ENCODE measurements at regions not wholly inside any gene's neighbourhood (a gene's known extent, or its start where the extent isn't known, plus 50 kb on each side); places are given as distances from the start of the nearest gene placed in this dataset.

GRCh38 chr21:14869984-14870852, 194.6 kb downstream of the NRIP1 start:
- no peak for DNase-seq

- no peak for DNase-seq
Observed at GRCh38 chr21:14866859-14867765, 197.7 kb downstream of the NRIP1 start.

GRCh38 chr21:14864211-14865021, 200.4 kb downstream of the NRIP1 start:
- DNase-seq: peak; percentile 7 to 31

- no peak for DNase-seq
Observed at GRCh38 chr21:14863745-14864210, 201.0 kb downstream of the NRIP1 start.

- DNase-seq: peak in 1 of 2 experiments; percentile 19
Observed at GRCh38 chr21:14862794-14863720, 201.7 kb downstream of the NRIP1 start.

- DNase-seq: no peak
Observed at GRCh38 chr21:14858311-14858710, 206.5 kb downstream of the NRIP1 start.

GRCh38 chr21:14857529-14857928, 207.3 kb downstream of the NRIP1 start:
- no peak for DNase-seq

- DNase-seq: no peak
Observed at GRCh38 chr21:14850394-14850793, 214.4 kb downstream of the NRIP1 start.

GRCh38 chr21:14846621-14847020, 218.2 kb downstream of the NRIP1 start:
- DNase-seq: no peak

- no peak for DNase-seq
Observed at GRCh38 chr21:14844001-14844400, 220.8 kb downstream of the NRIP1 start.

GRCh38 chr21:14842601-14843000, 222.2 kb downstream of the NRIP1 start:
- DNase-seq: no peak

GRCh38 chr21:14841511-14842472, 223.0 kb downstream of the NRIP1 start:
- no peak for DNase-seq

GRCh38 chr21:14838400-14838799, 226.4 kb downstream of the NRIP1 start:
- no peak for DNase-seq

GRCh38 chr21:14836950-14837349, 227.8 kb downstream of the NRIP1 start:
- DNase-seq: no peak

- no peak for DNase-seq
Observed at GRCh38 chr21:14833666-14834351, 231.0 kb downstream of the NRIP1 start.

GRCh38 chr21:14833241-14833640, 231.6 kb downstream of the NRIP1 start:
- no peak for DNase-seq

GRCh38 chr21:14830307-14830706, 234.5 kb downstream of the NRIP1 start:
- no peak for DNase-seq

- DNase-seq: no peak
Observed at GRCh38 chr21:14829685-14830084, 235.1 kb downstream of the NRIP1 start.

- no peak for DNase-seq
Observed at GRCh38 chr21:14827468-14827867, 237.3 kb downstream of the NRIP1 start.

GRCh38 chr21:14826630-14827029, 238.2 kb downstream of the NRIP1 start:
- no peak for DNase-seq

Measured in stimulated activated CD4-positive, alpha-beta T cell treated with anti-CD3 and anti-CD28 coated beads, Interleukin-4, amount 100 ng/mL, for 4 hours (primary cell).